ENCODE measurements at regions not wholly inside any gene's neighbourhood (a gene's known extent, or its start where the extent isn't known, plus 50 kb on each side); places are given as distances from the start of the nearest gene placed in this dataset.

DNA sequence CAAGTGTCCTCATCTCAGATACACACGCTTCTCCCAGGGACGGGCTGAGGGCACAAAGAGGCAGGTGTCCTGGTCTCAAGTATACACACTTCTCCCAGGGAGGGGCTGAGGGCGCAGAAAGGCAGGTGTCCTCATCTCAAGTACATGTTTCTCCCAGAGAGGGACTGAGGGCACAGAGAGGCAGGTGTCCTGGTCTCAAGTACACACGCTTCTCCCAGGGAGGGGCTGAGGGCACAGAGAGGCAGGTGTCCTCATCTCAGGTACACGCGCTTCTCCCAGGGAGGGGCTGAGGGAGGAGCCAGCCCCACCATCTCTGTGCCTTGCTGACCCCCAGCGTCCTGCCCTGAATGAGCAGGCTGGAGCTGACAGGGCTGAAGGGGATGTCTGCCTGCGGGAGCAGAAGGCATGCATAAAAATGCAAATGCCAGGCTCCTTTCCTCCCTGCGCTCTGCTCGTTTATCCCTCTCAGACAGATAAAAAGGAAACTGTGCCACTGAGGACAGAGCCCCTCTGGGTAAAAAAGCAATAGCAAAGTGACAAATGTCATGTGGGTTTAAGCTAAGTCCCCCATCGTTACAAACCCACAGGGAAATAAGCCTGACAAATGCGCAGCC lies 96.1 kb upstream of the UQCRFS1 start:
- DNase-seq (ENCODE audit: low read depth) = no peak
- TF ChIP-seq, protein P1, sequence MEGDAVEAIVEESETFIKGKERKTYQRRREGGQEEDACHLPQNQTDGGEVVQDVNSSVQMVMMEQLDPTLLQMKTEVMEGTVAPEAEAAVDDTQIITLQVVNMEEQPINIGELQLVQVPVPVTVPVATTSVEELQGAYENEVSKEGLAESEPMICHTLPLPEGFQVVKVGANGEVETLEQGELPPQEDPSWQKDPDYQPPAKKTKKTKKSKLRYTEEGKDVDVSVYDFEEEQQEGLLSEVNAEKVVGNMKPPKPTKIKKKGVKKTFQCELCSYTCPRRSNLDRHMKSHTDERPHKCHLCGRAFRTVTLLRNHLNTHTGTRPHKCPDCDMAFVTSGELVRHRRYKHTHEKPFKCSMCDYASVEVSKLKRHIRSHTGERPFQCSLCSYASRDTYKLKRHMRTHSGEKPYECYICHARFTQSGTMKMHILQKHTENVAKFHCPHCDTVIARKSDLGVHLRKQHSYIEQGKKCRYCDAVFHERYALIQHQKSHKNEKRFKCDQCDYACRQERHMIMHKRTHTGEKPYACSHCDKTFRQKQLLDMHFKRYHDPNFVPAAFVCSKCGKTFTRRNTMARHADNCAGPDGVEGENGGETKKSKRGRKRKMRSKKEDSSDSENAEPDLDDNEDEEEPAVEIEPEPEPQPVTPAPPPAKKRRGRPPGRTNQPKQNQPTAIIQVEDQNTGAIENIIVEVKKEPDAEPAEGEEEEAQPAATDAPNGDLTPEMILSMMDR (conservative IDR thresholded peaks at IDR 0.05; ENCODE audit: low read depth, low read length) = no peak

DNA sequence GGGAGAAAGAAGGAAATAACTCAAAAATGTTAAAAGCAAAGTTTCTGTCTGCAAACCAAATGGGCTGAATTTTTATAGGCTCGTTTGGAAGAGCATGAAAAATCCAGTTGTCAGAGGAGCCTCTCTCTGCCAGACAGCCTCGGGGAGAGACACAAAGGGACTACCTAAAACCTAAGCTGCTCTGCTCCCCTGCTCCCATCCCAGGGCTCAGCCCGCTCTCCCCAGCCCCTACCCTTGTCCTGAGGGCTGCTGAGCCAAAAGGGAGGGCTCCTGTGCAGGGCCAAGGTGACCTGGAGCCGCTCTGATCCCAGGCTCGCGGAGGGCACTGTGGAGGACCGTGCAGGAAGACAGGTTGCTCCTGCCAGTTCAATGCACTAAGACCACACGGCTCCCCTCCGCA lies 96.7 kb upstream of the UQCRFS1 start:
- no peak for DNase-seq (ENCODE audit: low read depth)
- H3K4me3 ChIP-seq (ENCODE audit: low read depth, low read length) = no peak overlapping the region
- TF ChIP-seq, protein P1 (conservative IDR thresholded peaks at IDR 0.05; ENCODE audit: low read depth, low read length) = no peak

More for the DNA sequence above, 96.1 kb upstream of the UQCRFS1 start:
- H3K4me3 ChIP-seq (ENCODE audit: low read depth, low read length) = no peak overlapping the region

DNA sequence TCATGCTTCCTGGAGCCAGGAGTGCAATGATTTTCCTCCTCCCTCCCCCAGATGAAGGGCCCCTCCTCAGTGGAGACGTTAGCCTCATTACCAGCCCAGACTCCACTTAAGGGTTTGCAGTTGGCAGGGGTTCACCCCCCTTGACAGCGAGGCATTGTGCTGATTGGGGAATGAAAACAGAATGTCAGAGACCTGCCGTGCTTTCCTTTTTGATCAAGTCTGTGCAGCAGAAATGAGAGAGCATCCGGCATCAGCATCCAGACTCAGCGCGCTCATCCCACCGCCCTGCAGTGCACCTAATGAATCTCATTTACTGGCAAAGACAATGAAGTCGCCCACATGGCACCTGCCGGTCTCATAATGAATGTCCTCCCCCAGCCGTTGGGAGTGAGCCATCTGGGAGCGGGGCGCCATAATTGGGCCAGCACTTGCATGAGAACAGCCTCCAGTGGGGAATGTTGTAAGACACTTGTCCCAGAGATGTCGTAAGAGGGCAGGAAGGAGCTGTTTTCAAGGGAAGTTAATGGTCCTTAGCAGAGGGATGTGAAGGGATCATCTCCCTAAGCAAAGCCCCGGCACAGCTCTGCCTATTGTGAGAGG lies 98.3 kb upstream of the UQCRFS1 start:
- DNase-seq (ENCODE audit: low read depth) = no peak
- no peak overlapping the region for H3K4me3 ChIP-seq (ENCODE audit: low read depth, low read length)
- TF ChIP-seq, protein P1 (conservative IDR thresholded peaks at IDR 0.05; ENCODE audit: low read depth, low read length) = no peak

DNA sequence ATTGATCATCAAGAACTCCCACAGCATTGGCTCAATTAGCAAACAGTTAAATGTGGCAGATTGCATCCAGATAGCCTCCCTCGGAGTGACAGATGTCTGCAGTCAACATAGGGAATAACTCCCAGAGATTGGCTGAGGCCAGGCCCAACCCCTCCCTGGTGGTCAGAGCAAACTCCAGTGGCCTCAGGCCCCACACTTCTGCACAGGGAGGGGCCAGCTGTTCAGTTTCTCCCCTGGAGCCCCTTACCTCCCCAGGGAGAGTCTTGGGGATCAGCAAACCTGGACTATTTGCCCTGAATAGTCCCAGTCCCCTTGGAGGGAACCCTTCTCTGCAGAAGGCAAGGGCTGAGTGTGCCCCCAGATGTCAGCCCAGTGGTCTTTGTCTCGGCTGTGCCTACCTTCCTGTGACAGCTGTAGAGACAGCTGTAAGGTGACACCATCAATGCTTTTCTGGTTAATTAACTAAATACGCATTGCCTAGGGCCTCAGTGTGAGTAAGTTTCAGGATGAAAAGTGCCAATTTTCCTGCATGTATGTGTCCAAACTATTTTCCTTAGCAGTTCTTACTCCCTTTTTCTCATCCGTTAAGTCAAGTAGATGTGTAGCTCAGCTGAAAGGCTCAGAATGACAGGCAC lies 102.7 kb upstream of the UQCRFS1 start:
- TF ChIP-seq, protein P1 (conservative IDR thresholded peaks at IDR 0.05; ENCODE audit: low read depth, low read length) = no peak
- no peak for DNase-seq (ENCODE audit: low read depth)
- no peak overlapping the region for H3K4me3 ChIP-seq (ENCODE audit: low read depth, low read length)

DNA sequence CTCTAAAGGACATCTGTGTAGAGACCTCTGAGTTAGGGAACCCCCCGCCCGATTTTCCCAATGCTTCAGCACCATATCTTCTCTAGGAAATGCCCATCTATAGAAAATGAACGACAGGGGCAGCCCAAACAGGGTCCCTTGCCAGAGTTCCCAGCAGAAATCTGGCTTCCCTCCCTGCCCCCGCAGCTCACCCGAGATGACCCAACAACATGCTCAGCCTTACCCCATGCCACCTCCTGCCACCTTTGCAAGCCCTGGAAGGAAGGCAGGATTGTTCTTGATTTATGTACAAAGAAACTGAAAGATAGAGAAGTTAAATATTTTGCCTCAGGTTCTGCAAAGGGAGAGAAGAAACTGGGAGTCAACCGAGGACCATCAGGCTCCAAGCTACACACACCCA lies 105.6 kb upstream of the UQCRFS1 start:
- H3K4me3 ChIP-seq (ENCODE audit: low read depth, low read length) = no peak overlapping the region
- TF ChIP-seq, protein P1 (conservative IDR thresholded peaks at IDR 0.05; ENCODE audit: low read depth, low read length) = no peak
- no peak for DNase-seq (ENCODE audit: low read depth)

DNA sequence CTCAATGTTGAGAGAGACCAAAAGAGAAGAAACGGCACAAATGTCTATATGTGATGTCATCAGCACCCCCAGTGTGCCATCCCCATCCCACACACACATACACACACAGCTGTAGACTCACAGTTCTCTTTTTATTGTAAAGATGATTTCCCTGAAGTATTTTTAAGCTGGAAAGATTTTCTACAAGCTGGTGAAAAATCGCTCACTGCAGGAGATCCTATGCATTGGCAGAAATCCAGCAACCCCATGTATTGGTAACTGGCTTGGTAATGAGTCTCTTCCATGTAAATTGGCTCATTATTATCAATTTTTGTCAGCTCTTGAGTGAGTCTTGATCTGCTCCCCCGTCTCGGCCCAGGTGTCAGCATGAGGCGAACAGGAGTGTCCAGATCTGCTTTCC lies 107.1 kb upstream of the UQCRFS1 start:
- no peak for DNase-seq (ENCODE audit: low read depth)
- TF ChIP-seq, protein P1 (conservative IDR thresholded peaks at IDR 0.05; ENCODE audit: low read depth, low read length) = no peak
- no peak overlapping the region for H3K4me3 ChIP-seq (ENCODE audit: low read depth, low read length)
